Peyer's patch (tissue), 4 donors: ENCODE measurements at regions not wholly inside any gene's neighbourhood (a gene's known extent, or its start where the extent isn't known, plus 50 kb on each side); places are given as distances from the start of the nearest gene placed in this dataset.

Experiments
- POLR2A ChIP-seq, 2 donors: fragments of 450-650 bp; IDR thresholded peaks; one replicate each; pipeline ENCODE4 v1.5.1; 2017; ENCODE audit warnings: antibody characterized with exemption in 2 of 2, mild to moderate bottlenecking in 2 of 2, moderate library complexity in 2 of 2
- TF ChIP-seq, protein P1 (sequence below), 6 experiments: fragments of 450-650 bp in 4 of 6; fragments of 200-600 bp in 2 of 6; sonication (generic) in 1 of 6; IDR thresholded peaks; one replicate each; pipeline ENCODE4 v1.5.1; 2017 to 2019; ENCODE audit warnings: antibody characterized with exemption in 6 of 6, mild to moderate bottlenecking in 3 of 6, moderate library complexity in 1 of 6

DNA sequence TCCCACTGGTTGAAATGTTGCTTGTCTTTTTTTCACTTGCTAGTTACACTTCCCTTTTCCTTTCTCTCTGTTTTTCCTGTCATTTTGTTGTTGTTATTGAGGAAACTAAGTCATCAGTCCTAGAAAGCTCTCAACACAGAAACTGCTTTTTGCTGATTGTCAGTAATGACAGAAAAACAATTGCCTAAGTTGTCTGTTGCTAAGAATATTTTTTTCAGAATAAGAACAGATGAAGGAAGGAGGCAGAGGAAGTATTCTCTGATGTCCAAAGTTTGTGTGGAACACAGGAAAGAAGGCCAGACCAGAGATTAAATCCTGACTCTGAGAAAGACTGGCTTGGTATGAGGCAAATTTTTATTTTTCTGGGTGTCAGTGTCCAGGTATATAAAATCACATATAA is 163.3 kb downstream of the CASP12 start:
- TF ChIP-seq, protein P1, sequence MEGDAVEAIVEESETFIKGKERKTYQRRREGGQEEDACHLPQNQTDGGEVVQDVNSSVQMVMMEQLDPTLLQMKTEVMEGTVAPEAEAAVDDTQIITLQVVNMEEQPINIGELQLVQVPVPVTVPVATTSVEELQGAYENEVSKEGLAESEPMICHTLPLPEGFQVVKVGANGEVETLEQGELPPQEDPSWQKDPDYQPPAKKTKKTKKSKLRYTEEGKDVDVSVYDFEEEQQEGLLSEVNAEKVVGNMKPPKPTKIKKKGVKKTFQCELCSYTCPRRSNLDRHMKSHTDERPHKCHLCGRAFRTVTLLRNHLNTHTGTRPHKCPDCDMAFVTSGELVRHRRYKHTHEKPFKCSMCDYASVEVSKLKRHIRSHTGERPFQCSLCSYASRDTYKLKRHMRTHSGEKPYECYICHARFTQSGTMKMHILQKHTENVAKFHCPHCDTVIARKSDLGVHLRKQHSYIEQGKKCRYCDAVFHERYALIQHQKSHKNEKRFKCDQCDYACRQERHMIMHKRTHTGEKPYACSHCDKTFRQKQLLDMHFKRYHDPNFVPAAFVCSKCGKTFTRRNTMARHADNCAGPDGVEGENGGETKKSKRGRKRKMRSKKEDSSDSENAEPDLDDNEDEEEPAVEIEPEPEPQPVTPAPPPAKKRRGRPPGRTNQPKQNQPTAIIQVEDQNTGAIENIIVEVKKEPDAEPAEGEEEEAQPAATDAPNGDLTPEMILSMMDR (IDR thresholded peaks at IDR 0.05): no peak
- no peak for TF ChIP-seq POLR2A (IDR thresholded peaks at IDR 0.05)
